ENCODE measurements at regions not wholly inside any gene's neighbourhood (a gene's known extent, or its start where the extent isn't known, plus 50 kb on each side); places are given as distances from the start of the nearest gene placed in this dataset.
A peak's percentile ranks its signal among the peaks of the same experiment; 100 is the strongest.

GRCh38 chr5:163963881-163964280 lies 458.5 kb downstream of the MAT2B start:
- no peak for DNase-seq

- DNase-seq: no peak
Observed at GRCh38 chr5:163964671-163965070, 459.3 kb downstream of the MAT2B start.

GRCh38 chr5:163967268-163967667 lies 461.8 kb downstream of the MAT2B start:
- DNase-seq: no peak

GRCh38 chr5:163968651-163969050 lies 463.2 kb downstream of the MAT2B start:
- no peak for DNase-seq

- DNase-seq: no peak
Observed at GRCh38 chr5:163976696-163977095, 471.3 kb downstream of the MAT2B start.

GRCh38 chr5:163978897-163979296 lies 473.5 kb downstream of the MAT2B start:
- DNase-seq: no peak

- no peak for DNase-seq
Observed at GRCh38 chr5:163988566-163988965, 483.1 kb downstream of the MAT2B start.

GRCh38 chr5:163993126-163993525 lies 487.7 kb downstream of the MAT2B start:
- DNase-seq: no peak

GRCh38 chr5:163995206-163995605 lies 489.8 kb downstream of the MAT2B start:
- no peak for DNase-seq

GRCh38 chr5:163997965-163998364 lies 492.5 kb downstream of the MAT2B start:
- no peak for DNase-seq

GRCh38 chr5:164000241-164000640 lies 494.8 kb downstream of the MAT2B start:
- no peak for DNase-seq

GRCh38 chr5:164000819-164001218 lies 495.4 kb downstream of the MAT2B start:
- DNase-seq: no peak

- no peak for DNase-seq
Observed at GRCh38 chr5:164002214-164002613, 496.8 kb downstream of the MAT2B start.

- no peak for DNase-seq
Observed at GRCh38 chr5:164002628-164003027, 497.2 kb downstream of the MAT2B start.

- no peak for DNase-seq
Observed at GRCh38 chr5:164005071-164005470, 499.7 kb downstream of the MAT2B start.

- DNase-seq: no peak
Observed at GRCh38 chr5:164007064-164007463, 501.6 kb downstream of the MAT2B start.

- DNase-seq: no peak
Observed at GRCh38 chr5:164009621-164010020, 504.2 kb downstream of the MAT2B start.

- no peak for DNase-seq
Observed at GRCh38 chr5:164010900-164011299, 505.5 kb downstream of the MAT2B start.

GRCh38 chr5:164012371-164012770 lies 507.0 kb downstream of the MAT2B start:
- DNase-seq: no peak

GRCh38 chr5:164013077-164013670 lies 507.8 kb downstream of the MAT2B start:
- peak; percentile 1 for DNase-seq

- DNase-seq: no peak
Observed at GRCh38 chr5:164020116-164020515, 514.7 kb downstream of the MAT2B start.

- DNase-seq: no peak
Observed at GRCh38 chr5:164027738-164028137, 522.3 kb downstream of the MAT2B start.

- no peak for DNase-seq
Observed at GRCh38 chr5:164038128-164038783, 532.8 kb downstream of the MAT2B start.

- DNase-seq: no peak
Observed at GRCh38 chr5:164041105-164041504, 535.7 kb downstream of the MAT2B start.

- DNase-seq: no peak
Observed at GRCh38 chr5:164048359-164048926, 543.0 kb downstream of the MAT2B start.
